ENCODE measurements at regions not wholly inside any gene's neighbourhood (a gene's known extent, or its start where the extent isn't known, plus 50 kb on each side); places are given as distances from the start of the nearest gene placed in this dataset.

DNA sequence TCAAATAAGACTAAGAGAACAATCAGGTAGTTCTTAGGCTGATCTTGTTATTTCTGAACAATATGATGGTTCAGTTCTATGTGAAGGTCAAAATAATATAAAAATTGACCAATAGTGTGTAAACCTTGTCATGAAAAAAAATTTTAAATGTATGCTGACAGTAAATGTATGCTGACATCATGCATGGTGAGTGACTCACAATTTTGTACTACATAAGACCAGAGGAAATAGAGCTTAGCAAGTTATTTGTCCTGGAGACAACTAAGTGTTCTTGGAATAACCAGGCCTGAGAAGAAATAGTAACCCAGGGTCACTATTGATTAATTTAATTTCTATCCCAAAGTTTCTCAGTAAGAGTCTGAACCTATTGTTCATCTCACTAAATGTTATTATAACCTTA is 182.2 kb upstream of the PCDH15 start:
- Histone ChIP-seq H3K36me3 (no peaks in the 10 kb centered on the region), H3K27ac (no peak overlapping the region), H3K4me1 (no peaks in the 10 kb centered on the region), H3K27me3 (no peaks in the 10 kb centered on the region), H3K9me3 (no peaks in the 10 kb centered on the region), H3K4me3 (no peak overlapping the region)
- intact Hi-C loops (cut with DNase I), result no loop called here
- DNase-seq (ENCODE audit: extremely low spot score in 2 of 2), result no peak
- no peak for TF ChIP-seq POLR2A (IDR thresholded peaks at IDR 0.05)
- TF ChIP-seq POLR2AphosphoS5 (IDR thresholded peaks at IDR 0.05; ENCODE audit: insufficient read depth in 1 of 2, low read depth in 1 of 2), result no peak
- TF ChIP-seq, protein P1, sequence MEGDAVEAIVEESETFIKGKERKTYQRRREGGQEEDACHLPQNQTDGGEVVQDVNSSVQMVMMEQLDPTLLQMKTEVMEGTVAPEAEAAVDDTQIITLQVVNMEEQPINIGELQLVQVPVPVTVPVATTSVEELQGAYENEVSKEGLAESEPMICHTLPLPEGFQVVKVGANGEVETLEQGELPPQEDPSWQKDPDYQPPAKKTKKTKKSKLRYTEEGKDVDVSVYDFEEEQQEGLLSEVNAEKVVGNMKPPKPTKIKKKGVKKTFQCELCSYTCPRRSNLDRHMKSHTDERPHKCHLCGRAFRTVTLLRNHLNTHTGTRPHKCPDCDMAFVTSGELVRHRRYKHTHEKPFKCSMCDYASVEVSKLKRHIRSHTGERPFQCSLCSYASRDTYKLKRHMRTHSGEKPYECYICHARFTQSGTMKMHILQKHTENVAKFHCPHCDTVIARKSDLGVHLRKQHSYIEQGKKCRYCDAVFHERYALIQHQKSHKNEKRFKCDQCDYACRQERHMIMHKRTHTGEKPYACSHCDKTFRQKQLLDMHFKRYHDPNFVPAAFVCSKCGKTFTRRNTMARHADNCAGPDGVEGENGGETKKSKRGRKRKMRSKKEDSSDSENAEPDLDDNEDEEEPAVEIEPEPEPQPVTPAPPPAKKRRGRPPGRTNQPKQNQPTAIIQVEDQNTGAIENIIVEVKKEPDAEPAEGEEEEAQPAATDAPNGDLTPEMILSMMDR (IDR thresholded peaks at IDR 0.05), result no peak

- Histone ChIP-seq H3K27me3 (no peaks in the 10 kb centered on the region), H3K27ac (no peak overlapping the region), H3K9me3 (no peaks in the 10 kb centered on the region), H3K4me3 (no peak overlapping the region), H3K4me1 (no peaks in the 10 kb centered on the region), H3K36me3 (no peaks in the 10 kb centered on the region)
- intact Hi-C loops (cut with DNase I), result no loop called here
- no peak for DNase-seq (ENCODE audit: extremely low spot score in 2 of 2)
- TF ChIP-seq POLR2A (IDR thresholded peaks at IDR 0.05), result no peak
- TF ChIP-seq, protein P1 (IDR thresholded peaks at IDR 0.05), result no peak
- no peak for TF ChIP-seq POLR2AphosphoS5 (IDR thresholded peaks at IDR 0.05; ENCODE audit: insufficient read depth in 1 of 2, low read depth in 1 of 2)
Observed at GRCh38 chr10:54962134-54962900, 161.3 kb upstream of the PCDH15 start.

DNA sequence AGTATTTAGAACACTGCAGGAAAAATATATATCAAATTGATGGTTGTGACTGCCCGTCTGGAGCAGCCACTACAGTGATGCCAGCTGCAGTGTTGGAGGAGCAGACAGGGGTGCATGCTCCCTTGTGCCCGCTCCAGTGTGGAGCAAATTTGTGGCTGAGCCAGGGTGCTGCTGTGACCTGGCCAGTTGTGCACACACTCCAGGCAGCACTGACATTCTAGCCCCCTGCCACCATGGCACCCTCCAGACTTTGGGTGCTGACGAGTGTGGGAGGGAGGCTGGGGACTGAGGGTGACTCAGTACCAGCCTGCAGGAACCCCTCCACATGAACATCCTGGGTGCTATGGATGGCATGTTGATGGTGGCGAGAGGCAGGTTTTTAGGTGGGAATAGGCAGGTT is 160.0 kb upstream of the PCDH15 start:
- no peak overlapping the region for H3K4me3 ChIP-seq
- H3K9me3 ChIP-seq, result no peaks in the 10 kb centered on the region
- TF ChIP-seq POLR2A (IDR thresholded peaks at IDR 0.05) (no peak), POLR2AphosphoS5 (IDR thresholded peaks at IDR 0.05; ENCODE audit: insufficient read depth in 1 of 2, low read depth in 1 of 2) (no peak)
- H3K36me3 ChIP-seq, result no peaks in the 10 kb centered on the region
- no peak overlapping the region for H3K27ac ChIP-seq
- no peaks in the 10 kb centered on the region for H3K4me1 ChIP-seq
- intact Hi-C loops (cut with DNase I), result no loop called here
- H3K27me3 ChIP-seq, result no peaks in the 10 kb centered on the region
- DNase-seq (ENCODE audit: extremely low spot score in 2 of 2), result no peak

DNA sequence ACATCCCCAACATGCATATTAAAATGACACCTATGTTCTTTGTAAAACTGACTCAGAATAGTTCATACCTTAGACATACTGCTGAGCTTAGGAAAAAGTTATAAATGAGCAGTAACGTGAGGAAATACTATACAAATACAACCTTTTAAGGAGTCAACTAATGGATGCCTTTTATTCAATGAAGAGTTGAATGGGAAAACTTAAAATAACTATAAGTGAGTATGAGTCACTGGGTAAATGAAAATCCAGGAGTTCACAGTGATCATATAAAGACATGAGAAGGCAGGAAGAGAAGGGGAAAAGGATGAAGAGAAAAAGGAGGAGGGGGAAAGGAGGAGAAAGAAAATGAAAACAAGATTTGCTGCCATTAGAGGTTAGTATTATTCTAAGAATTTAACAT is 157.8 kb upstream of the PCDH15 start:
- no peak overlapping the region for H3K27ac ChIP-seq
- TF ChIP-seq, protein P1 (IDR thresholded peaks at IDR 0.05), result no peak
- TF ChIP-seq POLR2A (IDR thresholded peaks at IDR 0.05), result no peak
- no peak for TF ChIP-seq POLR2AphosphoS5 (IDR thresholded peaks at IDR 0.05; ENCODE audit: insufficient read depth in 1 of 2, low read depth in 1 of 2)
- no peaks in the 10 kb centered on the region for H3K36me3 ChIP-seq
- no peak for DNase-seq (ENCODE audit: extremely low spot score in 2 of 2)
- no peaks in the 10 kb centered on the region for H3K9me3 ChIP-seq
- H3K27me3 ChIP-seq, result no peaks in the 10 kb centered on the region
- intact Hi-C loops (cut with DNase I), result no loop called here
- no peaks in the 10 kb centered on the region for H3K4me1 ChIP-seq
- no peak overlapping the region for H3K4me3 ChIP-seq

DNA sequence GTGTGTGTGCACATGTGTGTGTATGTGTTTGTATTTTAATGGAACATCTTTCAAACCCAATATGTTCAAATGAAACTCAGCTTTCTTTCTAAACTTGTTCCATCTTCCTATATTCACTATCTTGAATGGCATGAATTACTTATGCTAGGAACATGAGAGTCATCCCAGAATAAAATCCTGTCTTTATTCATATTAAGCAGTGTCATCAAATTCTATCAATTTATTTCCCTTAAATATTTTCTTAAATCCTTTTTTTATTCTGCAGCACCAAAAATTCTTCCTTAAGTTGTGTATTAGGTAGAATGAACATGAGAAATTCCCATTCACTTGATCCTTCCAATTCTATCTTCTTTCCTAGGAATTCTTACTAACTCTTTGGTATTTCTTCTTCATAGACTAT is 146.6 kb upstream of the PCDH15 start:
- H3K9me3 ChIP-seq, result no peaks in the 10 kb centered on the region
- no peaks in the 10 kb centered on the region for H3K4me1 ChIP-seq
- H3K27me3 ChIP-seq, result no peaks in the 10 kb centered on the region
- no peak overlapping the region for H3K27ac ChIP-seq
- TF ChIP-seq, protein P1 (IDR thresholded peaks at IDR 0.05), result no peak
- TF ChIP-seq POLR2A (IDR thresholded peaks at IDR 0.05), result no peak
- TF ChIP-seq POLR2AphosphoS5 (IDR thresholded peaks at IDR 0.05; ENCODE audit: insufficient read depth in 1 of 2, low read depth in 1 of 2), result no peak
- no peaks in the 10 kb centered on the region for H3K36me3 ChIP-seq
- no peak for DNase-seq (ENCODE audit: extremely low spot score in 2 of 2)
- H3K4me3 ChIP-seq, result no peak overlapping the region
- intact Hi-C loops (cut with DNase I), result no loop called here

Data from vagina (tissue), 2 donors.